ENCODE measurements at regions not wholly inside any gene's neighbourhood (a gene's known extent, or its start where the extent isn't known, plus 50 kb on each side); places are given as distances from the start of the nearest gene placed in this dataset.

GRCh38 chr2:7765236-7765635 is 848.0 kb downstream of the RNF144A start:
- TF ChIP-seq NCOA4 (IDR thresholded peaks at IDR 0.05; ENCODE audit: partially characterized antibody) (no peak), USF1 (CRISPR knock-in tag; IDR thresholded peaks at IDR 0.05) (no peak), ZNF507 (tag; conservative IDR thresholded peaks at IDR 0.05) (no peak), MCM3 (IDR thresholded peaks at IDR 0.05) (no peak), E2F3 (CRISPR knock-in tag; IDR thresholded peaks at IDR 0.05) (no peak), ZNF561 (CRISPR knock-in tag; conservative IDR thresholded peaks at IDR 0.05) (no peak), TFAM (CRISPR knock-in tag; conservative IDR thresholded peaks at IDR 0.05) (no peak), ZNF584 (CRISPR knock-in tag; IDR thresholded peaks at IDR 0.05; ENCODE audit: low read depth) (no peak), SMAD2 (IDR thresholded peaks at IDR 0.05; ENCODE audit: low read depth, low read length) (no peak), SP1 (CRISPR knock-in tag; IDR thresholded peaks at IDR 0.05) (no peak), CBFA2T3 (IDR thresholded peaks at IDR 0.05) (no peak), ZNF766 (CRISPR knock-in tag; conservative IDR thresholded peaks at IDR 0.05) (no peak), ZNF277 (CRISPR knock-in tag; IDR thresholded peaks at IDR 0.05; ENCODE audit: borderline replicate concordance) (no peak), NCOA1 (IDR thresholded peaks at IDR 0.05; ENCODE audit: low read depth) (no peak), ZBTB1 (CRISPR knock-in tag; IDR thresholded peaks at IDR 0.05; ENCODE audit: borderline replicate concordance, low read depth) (no peak), PRPF4 (IDR thresholded peaks at IDR 0.05; ENCODE audit: insufficient read depth, low read depth, low read length, poor library complexity, severe bottlenecking) (no peak), CBFB (CRISPR knock-in tag; IDR thresholded peaks at IDR 0.05) (no peak), CUX1 (CRISPR knock-in tag; IDR thresholded peaks at IDR 0.05) (no peak)
- no peaks in the 10 kb centered on the region for H3K36me3 ChIP-seq (ENCODE audit: control insufficient read depth, insufficient read depth, low read length)
- H4K20me1 ChIP-seq (replicated peaks; ENCODE audit: control insufficient read depth, insufficient read depth, low read length) = no peaks in the 10 kb centered on the region
- H3K4me1 ChIP-seq (replicated peaks in 1 of 2; ENCODE audit: control insufficient read depth in 2 of 2, insufficient read depth in 2 of 2, low read length in 2 of 2) = no peaks in the 10 kb centered on the region
- FAIRE-seq (no peak), DNase-seq (ENCODE audit: extremely low read depth in 1 of 4, low spot score in 3 of 4) (no peak), ATAC-seq (no peak)
- H3K4me2 ChIP-seq (ENCODE audit: insufficient read depth, low read length) = no peak overlapping the region
- H3K27ac ChIP-seq (ENCODE audit: extremely low read depth, low read depth, low read length) = no peak overlapping the region
- no peak overlapping the region for H2AFZ ChIP-seq (ENCODE audit: low read depth, low read length)
- ChIA-PET POLR2A (no interaction called here), CTCF (ENCODE audit: low intra/inter-chr PET ratio) (no interaction called here)
- H3K9me3 ChIP-seq (replicated peaks; ENCODE audit: control insufficient read depth, insufficient read depth, low read depth, low read length) = no peaks in the 10 kb centered on the region
- H3K27me3 ChIP-seq (ENCODE audit: control insufficient read depth in 2 of 2, insufficient read depth in 2 of 2, low read length in 2 of 2) = peaks cover 0 to 6% of the 10 kb centered on the region in 2 experiments; a peak in 1 of 5 replicates
- in situ Hi-C loops (cut with MboI) = no loop called here
- intact Hi-C loops (cut with micrococcal nuclease) = no loop called here
- 0% methylated on average over 1 of the region's 1 CpG for WGBS (ENCODE audit: insufficient coverage, low coverage, missing lambda C conversion rate)
- no peaks in the 10 kb centered on the region for H3K9me1 ChIP-seq (ENCODE audit: control insufficient read depth, insufficient read depth, low read length)
- H3K4me3 ChIP-seq = no peak overlapping the region
- H3K79me2 ChIP-seq (ENCODE audit: control insufficient read depth, insufficient read depth, low read length) = no peaks in the 10 kb centered on the region
- no TSS peak for BruUV-seq (replicated peaks)
- no peak overlapping the region for H3K9ac ChIP-seq (ENCODE audit: insufficient read depth in 1 of 2, low read depth in 2 of 2, low read length in 2 of 2)

All from K562 (cell line).